MM.1S (cell line): ENCODE measurements at regions not wholly inside any gene's neighbourhood (a gene's known extent, or its start where the extent isn't known, plus 50 kb on each side); places are given as distances from the start of the nearest gene placed in this dataset.
A peak's percentile ranks its signal among the peaks of the same experiment; 100 is the strongest.

Source experiments
- DNase-seq: peaks from one replicate; pipeline ENCODE4 v3.0.0-alpha.2; 2015
- H2AFZ ChIP-seq: fragments of 300-600 bp; sonication (generic); 2 replicates; pipeline ENCODE4 v1.6.0; 2016; ENCODE audit warnings: antibody characterized with exemption, low read length
- H3F3A ChIP-seq: fragments of 300-600 bp; sonication (generic); 2 replicates; pipeline ENCODE4 v1.6.1; 2016; ENCODE audit warnings: mild to moderate bottlenecking, antibody characterized with exemption, low read length, moderate library complexity, mixed read lengths; ENCODE audit not compliant: insufficient read depth
- H3K27ac ChIP-seq: fragments of 300-600 bp; sonication (generic); 2 replicates; pipeline ENCODE4 v1.5.1; 2016; ENCODE audit warnings: mild to moderate bottlenecking, low read length
- H3K27me3 ChIP-seq: fragments of 300-600 bp; sonication (generic); replicated peaks from 2 replicates; pipeline ENCODE4 v1.6.0; 2016; ENCODE audit warnings: low read length; ENCODE audit not compliant: insufficient read depth
- H3K36me3 ChIP-seq: fragments of 300-600 bp; sonication (generic); replicated peaks from 2 replicates; pipeline ENCODE4 v1.6.1; 2016; ENCODE audit warnings: mild to moderate bottlenecking, low read length, mixed read lengths; ENCODE audit not compliant: insufficient read depth
- H3K4me1 ChIP-seq: fragments of 300-600 bp; sonication (generic); 2 replicates; pipeline ENCODE4 v1.6.1; 2016; ENCODE audit warnings: low read length, mixed read lengths
- H3K4me2 ChIP-seq: fragments of 300-600 bp; sonication (generic); 2 replicates; pipeline ENCODE4 v1.6.0; 2016; ENCODE audit warnings: low read depth, low read length
- H3K4me3 ChIP-seq: fragments of 300-600 bp; sonication (generic); 2 replicates; pipeline ENCODE4 v1.5.1; 2016; ENCODE audit warnings: low read length, mixed read lengths
- H3K79me2 ChIP-seq: fragments of 300-600 bp; sonication (generic); 2 replicates; pipeline ENCODE4 v1.6.1; 2016; ENCODE audit warnings: mixed run types, low read length, mixed read lengths
- H3K9ac ChIP-seq: fragments of 300-600 bp; sonication (generic); 2 replicates; pipeline ENCODE4 v1.6.1; 2016; ENCODE audit warnings: low read length, mixed read lengths
- H3K9me2 ChIP-seq: fragments of 300-600 bp; sonication (generic); replicated peaks from 2 replicates; pipeline ENCODE4 v1.6.1; 2016; ENCODE audit warnings: mild to moderate bottlenecking, low read length, mixed read lengths; ENCODE audit not compliant: insufficient read depth
- H3K9me3 ChIP-seq: fragments of 300-600 bp; sonication (generic); replicated peaks from 2 replicates; pipeline ENCODE4 v1.6.1; 2016; ENCODE audit warnings: mild to moderate bottlenecking, low read length, mixed read lengths; ENCODE audit not compliant: insufficient read depth
- H4K20me1 ChIP-seq: fragments of 300-600 bp; sonication (generic); 2 replicates; pipeline ENCODE4 v1.6.1; 2016; ENCODE audit warnings: mild to moderate bottlenecking, low read length, moderate library complexity, mixed read lengths; ENCODE audit not compliant: insufficient read depth
- CTCF ChIP-seq: fragments of 300-600 bp; sonication (generic); IDR thresholded peaks from 2 replicates; pipeline ENCODE4 v1.5.1; 2016; ENCODE audit warnings: antibody characterized with exemption, low read length, mixed read lengths
- EZH2 ChIP-seq: fragments of 300-600 bp; sonication (generic); optimal IDR thresholded peaks from 2 replicates; pipeline ENCODE3; 2017; ENCODE audit warnings: low read depth, mild to moderate bottlenecking, antibody characterized with exemption, low read length, mixed read lengths
- EZH2phosphoT487 ChIP-seq: fragments of 300-600 bp; sonication (generic); IDR thresholded peaks from 2 replicates; pipeline ENCODE4 v1.6.1; 2018; ENCODE audit warnings: antibody characterized with exemption, low read length

- Histone ChIP-seq H3K79me2 (no peaks in the 10 kb centered on the region), H3K27ac (no peak overlapping the region), H3K9ac (no peak overlapping the region), H3K9me3 (no peaks in the 10 kb centered on the region), H3K4me2 (no peak overlapping the region), H3K27me3 (no peaks in the 10 kb centered on the region), H2AFZ (no peak overlapping the region), H3K4me3 (no peak overlapping the region), H3K36me3 (no peaks in the 10 kb centered on the region), H3F3A (peaks cover 6% of the 10 kb centered on the region; the same call in 1 of the 2 replicates), H4K20me1 (no peaks in the 10 kb centered on the region), H3K9me2 (no peaks in the 10 kb centered on the region), H3K4me1 (peaks cover 10% of the 10 kb centered on the region)
- TF ChIP-seq EZH2phosphoT487 (no peak), CTCF (no peak), EZH2 (no peak)
- no peak for DNase-seq
Observed at GRCh38 chr12:87317302-87317701, 711.9 kb downstream of the C12orf50 start.

- no peak overlapping the region for H2AFZ ChIP-seq
- H3K36me3 ChIP-seq = no peaks in the 10 kb centered on the region
- no peaks in the 10 kb centered on the region for H3K79me2 ChIP-seq
- no peak overlapping the region for H3K9ac ChIP-seq
- no peaks in the 10 kb centered on the region; the same call in 1 of the 2 replicates for H3F3A ChIP-seq
- H3K27me3 ChIP-seq = no peaks in the 10 kb centered on the region
- H3K4me1 ChIP-seq = peaks cover 17% of the 10 kb centered on the region
- H3K9me3 ChIP-seq = no peaks in the 10 kb centered on the region
- no peak for TF ChIP-seq CTCF
- H3K4me3 ChIP-seq = peak overlapping the region; percentile 21
- no peaks in the 10 kb centered on the region for H4K20me1 ChIP-seq
- peak overlapping the region; percentile 58 for H3K4me2 ChIP-seq
- peak; percentile 69 for DNase-seq
- H3K27ac ChIP-seq = peak overlapping the region; percentile 28; the same call in 1 of the 2 replicates
- H3K9me2 ChIP-seq = no peaks in the 10 kb centered on the region
Observed at GRCh38 chr12:87311206-87311605, 718.0 kb downstream of the C12orf50 start.

GRCh38 chr12:87310126-87310525, 719.1 kb downstream of the C12orf50 start:
- Histone ChIP-seq H3K9ac (no peak overlapping the region), H3K9me3 (no peaks in the 10 kb centered on the region), H3K79me2 (no peaks in the 10 kb centered on the region), H3K4me3 (no peak overlapping the region), H3K27me3 (no peaks in the 10 kb centered on the region), H3K27ac (no peak overlapping the region), H3K4me2 (no peak overlapping the region), H2AFZ (no peak overlapping the region), H3K9me2 (no peaks in the 10 kb centered on the region), H4K20me1 (no peaks in the 10 kb centered on the region), H3K36me3 (no peaks in the 10 kb centered on the region), H3F3A (no peaks in the 10 kb centered on the region; the same call in 1 of the 2 replicates), H3K4me1 (peaks cover 17% of the 10 kb centered on the region)
- no peak for TF ChIP-seq EZH2phosphoT487
- TF ChIP-seq EZH2 = no peak
- TF ChIP-seq CTCF = no peak
- no peak for DNase-seq
